AG08395 (cell line): ENCODE measurements at regions not wholly inside any gene's neighbourhood (a gene's known extent, or its start where the extent isn't known, plus 50 kb on each side); places are given as distances from the start of the nearest gene placed in this dataset.
"Not testable (repeated sequence)": the region's sequence is repeated elsewhere in the genome, so short reads cannot be mapped to it uniquely, and the experiment has no call there.

Experiments used
- DNase-seq: peaks from one replicate; pipeline ENCODE4 v3.0.0; 2012; ENCODE audit warnings: mixed read lengths, low spot score

DNA sequence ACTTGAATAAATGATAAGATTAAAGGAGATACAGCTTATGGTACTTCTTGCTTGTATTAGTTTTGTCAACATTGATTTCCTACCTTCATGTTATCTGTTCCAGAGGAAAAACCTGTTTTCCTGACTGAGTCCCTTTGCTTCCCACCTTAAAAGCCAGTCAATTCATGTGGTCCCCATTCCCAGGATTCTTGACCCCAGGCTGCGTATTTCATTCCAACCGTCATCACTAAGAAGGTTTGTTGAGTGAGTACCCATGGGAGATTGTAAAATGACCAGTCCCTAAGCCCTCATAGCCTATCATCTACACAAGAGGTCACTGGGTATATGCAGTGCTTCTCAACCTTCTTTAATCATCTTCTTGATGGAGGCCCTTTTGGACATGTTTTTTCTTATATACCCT, 52.2 kb downstream of the BEX3 start:
- no peak for DNase-seq

DNA sequence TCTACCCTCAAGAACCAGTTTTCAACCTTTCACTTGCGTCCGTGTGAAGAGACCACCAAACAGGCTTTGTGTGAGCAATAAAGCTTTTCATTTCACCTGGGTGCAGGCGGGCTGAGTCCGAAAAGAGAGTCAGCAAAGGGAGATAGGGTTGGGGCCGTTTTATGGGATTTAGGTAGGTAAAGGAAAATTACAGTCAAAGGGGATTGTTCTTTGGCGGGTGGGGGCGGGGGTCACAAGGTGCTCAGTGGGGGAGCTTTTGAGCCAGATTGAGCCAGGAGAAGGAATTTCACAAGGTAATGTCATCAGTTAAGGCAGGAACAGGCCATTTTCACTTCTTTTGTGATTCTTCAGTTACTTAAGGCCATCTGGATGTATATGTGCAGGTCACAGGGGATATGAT, 52.7 kb downstream of the BEX3 start:
- DNase-seq, result not testable (repeated sequence)

DNA sequence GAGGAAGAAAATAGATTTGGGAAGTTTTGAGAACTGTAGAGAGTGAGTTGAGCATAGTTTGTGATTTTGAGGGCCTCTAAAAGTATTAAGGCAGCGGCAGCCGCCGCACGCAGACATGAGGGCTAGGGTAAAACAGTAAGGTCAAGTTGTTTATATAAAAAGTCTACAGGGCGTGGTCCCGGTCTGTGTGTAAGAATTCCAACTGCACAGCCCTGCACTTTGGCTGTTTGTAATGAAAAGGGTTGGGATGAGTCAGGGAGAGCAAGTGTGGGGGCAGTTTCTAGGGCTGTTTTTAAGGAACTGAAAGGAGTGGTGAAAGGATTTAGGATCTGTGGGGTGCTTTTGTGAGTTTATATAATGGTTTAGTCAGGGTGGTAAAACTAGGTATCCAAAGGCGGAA, 55.0 kb downstream of the BEX3 start:
- DNase-seq, result no peak

- not testable (repeated sequence) for DNase-seq
These were observed 56.5 kb downstream of the BEX3 start for GRCh38 chrX:103432841-103433240.

DNA sequence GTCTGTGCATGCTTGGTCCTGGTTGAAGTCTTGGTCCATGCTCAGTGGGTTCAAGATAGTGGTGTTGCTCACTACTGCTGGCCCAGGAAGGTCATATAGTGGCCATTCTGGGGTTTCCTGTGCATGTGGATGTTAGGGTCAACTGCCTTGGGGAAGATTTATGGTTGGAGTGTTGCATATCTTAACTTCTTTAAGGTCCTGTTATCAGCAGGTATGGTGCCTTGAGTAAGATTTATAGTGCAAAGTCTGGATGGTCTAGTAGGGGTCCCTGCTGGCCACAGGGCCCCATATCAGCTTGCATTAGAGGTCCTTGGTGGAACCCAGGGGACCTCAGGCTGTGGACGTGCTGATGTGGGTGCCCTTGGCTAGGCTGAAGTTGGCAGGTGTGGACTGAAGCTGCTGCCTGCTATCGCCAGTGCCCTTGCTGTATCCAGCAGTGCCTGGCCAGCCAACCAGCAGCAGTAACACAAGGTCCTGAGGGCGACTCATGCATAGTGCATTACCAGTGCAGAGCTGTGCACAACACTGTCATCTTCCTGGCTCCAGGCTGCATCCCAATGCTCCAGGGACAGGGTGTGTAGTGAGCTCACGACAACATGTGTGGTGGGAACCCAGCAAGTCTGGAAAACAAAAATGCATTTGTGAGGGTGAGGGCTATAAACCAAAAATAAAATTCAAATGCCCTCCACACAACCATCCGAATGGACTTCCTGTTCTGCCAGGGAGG, 61.0 kb downstream of the BEX3 start:
- peak; percentile 28 for DNase-seq

DNA sequence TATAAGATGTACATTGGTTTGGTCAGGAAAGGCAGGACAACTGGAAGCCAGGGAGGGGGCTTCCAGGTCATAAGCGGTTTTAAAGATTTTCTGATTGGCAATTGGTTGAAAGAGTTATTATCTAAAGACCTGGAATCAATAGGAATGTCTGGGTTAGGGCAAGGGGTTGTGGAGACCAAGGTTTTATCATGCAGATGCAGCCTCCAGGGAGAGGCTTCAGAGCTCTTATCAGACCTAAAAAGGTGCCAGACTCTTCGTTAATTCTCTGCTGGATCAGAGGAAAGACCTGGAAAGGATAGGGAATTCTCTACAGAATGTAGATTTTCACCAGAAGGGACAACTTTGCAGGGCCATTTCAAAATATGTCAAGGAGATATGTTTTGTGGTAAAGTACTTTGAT, 62.8 kb downstream of the BEX3 start:
- DNase-seq, result no peak

- no peak for DNase-seq
These were observed 64.3 kb downstream of the BEX3 start for GRCh38 chrX:103440621-103441020.

- DNase-seq, result no peak
These were observed 65.7 kb downstream of the BEX3 start for GRCh38 chrX:103441878-103442535.

GRCh38 chrX:103442536-103442901, 66.2 kb downstream of the BEX3 start:
- no peak for DNase-seq

DNA sequence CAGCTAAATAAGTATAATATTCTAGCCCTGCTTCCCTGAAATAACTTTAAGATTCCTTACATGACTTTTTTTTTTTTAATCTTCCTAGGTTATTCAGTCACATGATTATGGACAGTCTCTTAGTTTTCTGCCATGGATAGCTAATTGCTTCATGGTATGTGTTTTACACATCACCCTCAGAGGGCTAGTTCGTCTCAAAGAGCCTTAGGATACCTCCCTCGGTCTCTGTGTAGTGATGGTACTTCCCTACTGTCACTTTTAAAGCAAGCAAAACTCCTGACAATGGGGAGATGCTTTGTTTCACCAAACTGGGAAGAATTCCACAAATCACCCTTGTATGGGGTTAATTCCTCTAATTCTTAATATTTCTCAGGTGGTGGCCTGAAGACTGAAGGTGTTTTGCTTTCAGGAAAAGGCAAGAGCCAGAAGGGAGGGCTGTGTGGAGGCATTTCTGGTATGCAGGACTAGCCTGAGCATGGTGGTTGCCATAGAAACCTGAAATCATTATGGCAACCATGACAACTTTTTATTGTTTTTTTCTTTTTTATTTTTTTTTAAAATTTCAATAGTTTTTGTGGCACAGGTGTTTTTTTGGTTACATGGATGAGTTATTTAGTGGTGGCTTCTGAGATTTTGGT, 70.4 kb downstream of the BEX3 start:
- peak; percentile 33 for DNase-seq
